B cell (primary cell): ENCODE measurements at regions not wholly inside any gene's neighbourhood (a gene's known extent, or its start where the extent isn't known, plus 50 kb on each side); places are given as distances from the start of the nearest gene placed in this dataset.

ENCODE experiments used
- CTCF ChIP-seq: fragments of 200-600 bp; IDR thresholded peaks from one replicate; pipeline ENCODE4 v1.8.0; 2022; ENCODE audit warnings: antibody characterized with exemption, mild to moderate bottlenecking
- EZH2 ChIP-seq: IDR thresholded peaks from 2 replicates; pipeline ENCODE4 v1.6.1; 2012; ENCODE audit warnings: borderline replicate concordance, low read depth, mild to moderate bottlenecking, moderate library complexity, low read length; ENCODE audit not compliant: insufficient read depth, poor library complexity, severe bottlenecking

- TF ChIP-seq CTCF (no peak), EZH2 (no peak)
These were observed 1000.1 kb upstream of the LCORL start for GRCh38 chr4:19021617-19022016.
